Cardiac fibroblast (primary cell): ENCODE measurements at regions not wholly inside any gene's neighbourhood (a gene's known extent, or its start where the extent isn't known, plus 50 kb on each side); places are given as distances from the start of the nearest gene placed in this dataset.

Experiments used
- DNase-seq, 2 donors: peaks; one replicate each; pipeline versions ENCODE4 v3.0.0 to v3.0.0-alpha.2; 2010; ENCODE audit warnings: low read depth in 2 of 2
- H3K4me3 ChIP-seq, 2 donors: replicated peaks in 1 of 2; 1 replicate in 1 of 2; 2 replicates in 1 of 2; pipeline ENCODE4 v1.5.1; 2011; ENCODE audit warnings: low read depth in 2 of 2, low read length in 2 of 2, mild to moderate bottlenecking in 2 of 2, moderate library complexity in 1 of 2
- CTCF ChIP-seq: IDR thresholded peaks from one replicate; pipeline ENCODE4 v1.5.1; 2011; ENCODE audit warnings: low read depth, mild to moderate bottlenecking, low read length, inconsistent platforms

- H3K4me3 ChIP-seq = no peak overlapping the region
- no peak for TF ChIP-seq CTCF
- peak; percentile 92 to 98 for DNase-seq
Observed at GRCh38 chr3:30342318-30343060, 263.9 kb upstream of the TGFBR2 start.

GRCh38 chr3:30343067-30343831, 263.2 kb upstream of the TGFBR2 start:
- TF ChIP-seq CTCF = no peak
- H3K4me3 ChIP-seq = no peak overlapping the region
- DNase-seq = peak in 1 of 2 donors; percentile 61

GRCh38 chr3:30343861-30344260, 262.5 kb upstream of the TGFBR2 start:
- no peak for DNase-seq
- no peak overlapping the region for H3K4me3 ChIP-seq
- TF ChIP-seq CTCF = no peak

GRCh38 chr3:30344288-30344687, 262.1 kb upstream of the TGFBR2 start:
- no peak for TF ChIP-seq CTCF
- DNase-seq = no peak
- H3K4me3 ChIP-seq = no peak overlapping the region

- no peak overlapping the region for H3K4me3 ChIP-seq
- no peak for TF ChIP-seq CTCF
- peak in 1 of 2 donors; percentile 19 for DNase-seq
Observed at GRCh38 chr3:30346933-30347320, 259.5 kb upstream of the TGFBR2 start.

- H3K4me3 ChIP-seq = no peak overlapping the region
Observed at GRCh38 chr3:30347679-30348216, 258.7 kb upstream of the TGFBR2 start.

More at GRCh38 chr3:30347679-30348216, 258.7 kb upstream of the TGFBR2 start:
- TF ChIP-seq CTCF = no peak
- peak; percentile 58 to 98 for DNase-seq
